Ovary (tissue), 3 donors: ENCODE measurements at regions not wholly inside any gene's neighbourhood (a gene's known extent, or its start where the extent isn't known, plus 50 kb on each side); places are given as distances from the start of the nearest gene placed in this dataset.

Source experiments
- EP300 ChIP-seq: sonication (generic); formaldehyde crosslinking; IDR thresholded peaks from one replicate; pipeline ENCODE4 v1.6.1; 2017; ENCODE audit warnings: antibody characterized with exemption
- TF ChIP-seq, protein P1 (sequence below), 3 donors: fragments of 450-650 bp in 2 of 3; fragments of 200-600 bp in 1 of 3; IDR thresholded peaks; one replicate each; pipeline versions ENCODE4 v1.5.1 to v1.8.0; 2016 to 2022; ENCODE audit warnings: antibody characterized with exemption in 3 of 3, mild to moderate bottlenecking in 1 of 3
- donor health status: DM: no; HTN: no; CAD: no.

GRCh38 chr1:213602796-213603486 lies 384.8 kb upstream of the PROX1 start:
- TF ChIP-seq, protein P1, sequence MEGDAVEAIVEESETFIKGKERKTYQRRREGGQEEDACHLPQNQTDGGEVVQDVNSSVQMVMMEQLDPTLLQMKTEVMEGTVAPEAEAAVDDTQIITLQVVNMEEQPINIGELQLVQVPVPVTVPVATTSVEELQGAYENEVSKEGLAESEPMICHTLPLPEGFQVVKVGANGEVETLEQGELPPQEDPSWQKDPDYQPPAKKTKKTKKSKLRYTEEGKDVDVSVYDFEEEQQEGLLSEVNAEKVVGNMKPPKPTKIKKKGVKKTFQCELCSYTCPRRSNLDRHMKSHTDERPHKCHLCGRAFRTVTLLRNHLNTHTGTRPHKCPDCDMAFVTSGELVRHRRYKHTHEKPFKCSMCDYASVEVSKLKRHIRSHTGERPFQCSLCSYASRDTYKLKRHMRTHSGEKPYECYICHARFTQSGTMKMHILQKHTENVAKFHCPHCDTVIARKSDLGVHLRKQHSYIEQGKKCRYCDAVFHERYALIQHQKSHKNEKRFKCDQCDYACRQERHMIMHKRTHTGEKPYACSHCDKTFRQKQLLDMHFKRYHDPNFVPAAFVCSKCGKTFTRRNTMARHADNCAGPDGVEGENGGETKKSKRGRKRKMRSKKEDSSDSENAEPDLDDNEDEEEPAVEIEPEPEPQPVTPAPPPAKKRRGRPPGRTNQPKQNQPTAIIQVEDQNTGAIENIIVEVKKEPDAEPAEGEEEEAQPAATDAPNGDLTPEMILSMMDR (IDR thresholded peaks at IDR 0.05): no peak
- TF ChIP-seq EP300: no peak
